ENCODE measurements at regions not wholly inside any gene's neighbourhood (a gene's known extent, or its start where the extent isn't known, plus 50 kb on each side); places are given as distances from the start of the nearest gene placed in this dataset.

GRCh38 chr16:8254405-8254804 lies 335.9 kb downstream of the TMEM114 start:
- Histone ChIP-seq H3K36me3 (ENCODE audit: control insufficient read depth, insufficient read depth, low read length) (no peaks in the 10 kb centered on the region), H3K27me3 (ENCODE audit: control insufficient read depth, insufficient read depth, low read length) (no peaks in the 10 kb centered on the region), H3K9me3 (ENCODE audit: control insufficient read depth, insufficient read depth, low read length) (no peaks in the 10 kb centered on the region), H3K4me3 (ENCODE audit: low read length) (no peak overlapping the region), H3K4me1 (ENCODE audit: control insufficient read depth, insufficient read depth, low read length) (no peaks in the 10 kb centered on the region), H3K27ac (ENCODE audit: low read length) (no peak overlapping the region)
- H3K4me1 Mint-ChIP-seq: no peaks in the 10 kb centered on the region
- no peak overlapping the region for H3K27ac Mint-ChIP-seq
- 88% methylated on average over 4 of the region's 4 CpGs for WGBS (ENCODE audit: insufficient coverage)
- H3K36me3 Mint-ChIP-seq: no peaks in the 10 kb centered on the region
- H3K27me3 Mint-ChIP-seq (ENCODE audit: low read depth in 2 of 2): no peaks in the 10 kb centered on the region
- no peak for ATAC-seq
- peaks cover under 1 to 4% of the 10 kb centered on the region in 2 donors for H3K9me3 Mint-ChIP-seq
- no peak for DNase-seq
- H3K4me3 Mint-ChIP-seq: no peak overlapping the region
- TF ChIP-seq CTCF (IDR thresholded peaks at IDR 0.05): no peak
- intact Hi-C loops (cut with micrococcal nuclease): no loop called here

- Histone ChIP-seq H3K4me3 (ENCODE audit: low read length) (no peak overlapping the region), H3K36me3 (ENCODE audit: control insufficient read depth, insufficient read depth, low read length) (no peaks in the 10 kb centered on the region), H3K27me3 (ENCODE audit: control insufficient read depth, insufficient read depth, low read length) (no peaks in the 10 kb centered on the region), H3K4me1 (ENCODE audit: control insufficient read depth, insufficient read depth, low read length) (no peaks in the 10 kb centered on the region), H3K9me3 (ENCODE audit: control insufficient read depth, insufficient read depth, low read length) (no peaks in the 10 kb centered on the region), H3K27ac (ENCODE audit: low read length) (no peak overlapping the region)
- Mint-ChIP-seq H3K36me3 (no peaks in the 10 kb centered on the region), H3K27me3 (ENCODE audit: low read depth in 2 of 2) (no peaks in the 10 kb centered on the region), H3K4me1 (no peaks in the 10 kb centered on the region), H3K4me3 (no peak overlapping the region), H3K9me3 (peaks cover 4 to 5% of the 10 kb centered on the region in 2 donors), H3K27ac (no peak overlapping the region)
- intact Hi-C loops (cut with micrococcal nuclease): no loop called here
- no peak for TF ChIP-seq CTCF (IDR thresholded peaks at IDR 0.05)
- no peak for DNase-seq
- ATAC-seq: no peak
- 93% methylated on average over 5 of the region's 5 CpGs for WGBS (ENCODE audit: insufficient coverage)
Measured at GRCh38 chr16:8253718-8254117, 336.6 kb downstream of the TMEM114 start.

- no peak for DNase-seq
- Histone ChIP-seq H3K36me3 (ENCODE audit: control insufficient read depth, insufficient read depth, low read length) (no peaks in the 10 kb centered on the region), H3K27ac (ENCODE audit: low read length) (no peak overlapping the region), H3K4me1 (ENCODE audit: control insufficient read depth, insufficient read depth, low read length) (no peaks in the 10 kb centered on the region), H3K9me3 (ENCODE audit: control insufficient read depth, insufficient read depth, low read length) (no peaks in the 10 kb centered on the region), H3K4me3 (ENCODE audit: low read length) (no peak overlapping the region), H3K27me3 (ENCODE audit: control insufficient read depth, insufficient read depth, low read length) (no peaks in the 10 kb centered on the region)
- H3K9me3 Mint-ChIP-seq: peaks cover 4 to 6% of the 10 kb centered on the region in 2 donors
- TF ChIP-seq CTCF (IDR thresholded peaks at IDR 0.05): no peak
- ATAC-seq: no peak
- H3K4me3 Mint-ChIP-seq: no peak overlapping the region
- no peaks in the 10 kb centered on the region for H3K36me3 Mint-ChIP-seq
- intact Hi-C loops (cut with micrococcal nuclease): no loop called here
- H3K27me3 Mint-ChIP-seq (ENCODE audit: low read depth in 2 of 2): no peaks in the 10 kb centered on the region
- H3K27ac Mint-ChIP-seq: no peak overlapping the region
- WGBS (ENCODE audit: insufficient coverage): 40% methylated on average over 1 of the region's 2 CpGs
- no peaks in the 10 kb centered on the region for H3K4me1 Mint-ChIP-seq
Measured at GRCh38 chr16:8251727-8252126, 338.6 kb downstream of the TMEM114 start.

- H3K36me3 Mint-ChIP-seq: no peaks in the 10 kb centered on the region
- H3K9me3 ChIP-seq (ENCODE audit: control insufficient read depth, insufficient read depth, low read length): no peaks in the 10 kb centered on the region
- no peak for DNase-seq
- no peaks in the 10 kb centered on the region for H3K27me3 Mint-ChIP-seq (ENCODE audit: low read depth in 2 of 2)
- H3K27ac Mint-ChIP-seq: no peak overlapping the region
- no peaks in the 10 kb centered on the region for H3K4me1 Mint-ChIP-seq
- H3K4me3 ChIP-seq (ENCODE audit: low read length): no peak overlapping the region
- H3K27ac ChIP-seq (ENCODE audit: low read length): no peak overlapping the region
- intact Hi-C loops (cut with micrococcal nuclease): no loop called here
- ATAC-seq: no peak
- TF ChIP-seq CTCF (IDR thresholded peaks at IDR 0.05): no peak
- no peaks in the 10 kb centered on the region for H3K36me3 ChIP-seq (ENCODE audit: control insufficient read depth, insufficient read depth, low read length)
- WGBS (ENCODE audit: insufficient coverage): 43% methylated on average over 2 of the region's 3 CpGs
- no peaks in the 10 kb centered on the region for H3K27me3 ChIP-seq (ENCODE audit: control insufficient read depth, insufficient read depth, low read length)
- H3K4me3 Mint-ChIP-seq: no peak overlapping the region
- no peaks in the 10 kb centered on the region for H3K4me1 ChIP-seq (ENCODE audit: control insufficient read depth, insufficient read depth, low read length)
- peaks cover 2 to 6% of the 10 kb centered on the region in 2 donors for H3K9me3 Mint-ChIP-seq
Measured at GRCh38 chr16:8251298-8251697, 339.0 kb downstream of the TMEM114 start.

Measured in natural killer cell (primary cell).